ENCODE measurements at regions not wholly inside any gene's neighbourhood (a gene's known extent, or its start where the extent isn't known, plus 50 kb on each side); places are given as distances from the start of the nearest gene placed in this dataset.
A peak's percentile ranks its signal among the peaks of the same experiment; 100 is the strongest.

DNA sequence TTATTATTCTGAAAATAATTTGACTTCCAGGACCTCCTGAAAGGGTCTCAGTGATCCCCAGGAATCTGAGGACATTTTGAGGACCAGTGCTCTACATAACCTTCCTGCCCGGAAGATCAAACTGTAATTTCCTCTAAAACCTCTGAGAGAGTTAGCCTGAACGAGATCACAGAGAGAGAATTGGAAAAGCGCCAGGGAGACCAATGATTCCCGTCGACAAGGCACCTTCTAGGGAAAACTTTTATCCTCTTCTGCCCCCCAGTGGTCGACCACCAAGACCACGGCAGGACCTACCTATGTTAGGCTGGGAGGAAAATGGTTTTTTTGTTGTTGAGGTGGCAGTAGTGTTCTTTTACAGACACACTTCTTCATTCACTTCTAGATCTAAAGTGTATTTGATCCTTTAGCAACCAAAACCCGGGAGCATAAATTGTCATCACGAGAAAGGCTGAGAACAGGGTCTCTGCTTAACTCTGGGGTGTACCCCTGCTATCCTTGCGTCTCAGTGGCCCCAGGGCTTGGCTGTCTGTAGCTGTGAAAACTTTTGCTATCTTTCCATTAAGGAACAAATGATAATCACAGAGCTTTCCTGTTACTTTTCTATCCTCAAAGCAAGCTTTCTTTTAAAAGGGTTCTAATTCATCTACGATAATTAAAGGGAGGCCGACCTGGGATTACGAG is 62.9 kb upstream of the NID2 start:
- TF ChIP-seq CTCF (conservative IDR thresholded peaks at IDR 0.05; ENCODE audit: low read length), result peak; percentile 93
- no peak for TF ChIP-seq EZH2phosphoT487 (IDR thresholded peaks at IDR 0.05; ENCODE audit: borderline replicate concordance)
